NCI-H345 (cell line): ENCODE measurements at regions not wholly inside any gene's neighbourhood (a gene's known extent, or its start where the extent isn't known, plus 50 kb on each side); places are given as distances from the start of the nearest gene placed in this dataset.

Source experiments
- DNase-seq: peaks from one replicate; lab custom pipeline; 2025; lab: John Stamatoyannopoulos, UW

DNA sequence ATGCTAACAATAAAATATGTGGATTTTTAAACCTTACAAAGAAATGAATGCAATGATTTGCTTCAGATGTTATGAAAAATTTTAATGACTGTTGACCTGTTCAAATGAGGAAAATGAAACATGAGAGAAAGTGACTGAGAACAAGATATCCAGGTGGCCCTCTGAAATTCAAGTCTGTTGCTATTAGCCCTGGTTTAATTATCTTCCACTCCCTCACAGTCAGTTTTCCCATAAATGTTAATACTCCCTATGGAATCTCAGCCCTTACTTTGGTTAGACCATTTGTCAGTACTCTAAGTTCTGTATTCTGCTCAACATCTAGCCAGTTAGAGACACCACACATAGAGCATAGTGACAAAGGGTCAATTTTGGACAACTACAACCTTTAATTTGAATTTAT is 327.8 kb downstream of the PDGFC start:
- no peak for DNase-seq

DNA sequence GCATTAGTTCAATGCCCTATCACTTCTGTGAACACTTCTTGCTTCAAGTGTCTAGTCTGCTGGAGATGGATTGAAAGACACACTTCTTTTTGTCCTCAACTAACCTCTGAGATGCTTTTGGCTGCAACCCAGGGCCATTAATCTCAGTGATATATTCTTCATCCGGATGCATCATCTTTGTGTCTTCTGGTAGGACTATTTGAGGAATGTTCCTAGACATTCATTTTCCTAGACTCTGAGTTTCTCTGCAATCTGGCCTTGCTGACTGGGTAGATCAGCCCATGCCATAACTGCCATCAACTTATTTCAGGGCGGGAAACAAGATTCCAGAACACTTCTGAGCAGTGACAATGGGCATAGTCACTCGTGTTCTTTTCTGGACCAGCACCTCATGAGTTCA is 329.4 kb downstream of the PDGFC start:
- no peak for DNase-seq

DNA sequence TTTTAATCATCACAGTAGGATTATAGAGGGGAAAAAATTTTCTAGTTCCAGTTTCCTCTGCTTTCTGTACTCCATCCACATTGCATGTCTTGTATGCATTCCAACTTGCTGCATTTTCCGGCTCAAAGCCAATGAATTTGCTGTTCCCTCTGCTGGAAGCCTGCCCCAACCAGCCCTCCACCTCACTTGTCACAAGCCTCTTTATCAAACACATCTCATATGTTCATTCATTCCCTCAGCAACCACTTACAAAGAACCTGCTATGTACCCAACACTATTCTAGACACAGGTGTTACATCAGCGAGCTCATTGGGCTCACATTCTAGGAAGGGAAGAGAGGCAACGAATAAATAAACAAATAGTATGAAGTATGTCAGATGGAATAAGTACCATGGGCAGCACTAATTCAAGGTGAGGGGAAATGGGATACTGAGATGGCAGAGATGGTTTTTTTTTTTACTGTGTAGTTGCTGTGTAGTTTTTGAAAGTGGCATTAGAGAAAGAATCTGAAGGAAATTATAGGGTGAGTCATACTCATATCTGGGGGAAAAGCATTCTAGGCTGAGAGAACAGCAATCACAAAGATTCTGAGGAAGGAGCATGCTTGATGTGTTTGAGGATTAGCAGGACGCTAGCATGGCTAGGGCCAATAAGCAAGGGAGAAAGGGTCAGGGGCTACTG is 332.5 kb downstream of the PDGFC start:
- DNase-seq, result peak; percentile 78

DNA sequence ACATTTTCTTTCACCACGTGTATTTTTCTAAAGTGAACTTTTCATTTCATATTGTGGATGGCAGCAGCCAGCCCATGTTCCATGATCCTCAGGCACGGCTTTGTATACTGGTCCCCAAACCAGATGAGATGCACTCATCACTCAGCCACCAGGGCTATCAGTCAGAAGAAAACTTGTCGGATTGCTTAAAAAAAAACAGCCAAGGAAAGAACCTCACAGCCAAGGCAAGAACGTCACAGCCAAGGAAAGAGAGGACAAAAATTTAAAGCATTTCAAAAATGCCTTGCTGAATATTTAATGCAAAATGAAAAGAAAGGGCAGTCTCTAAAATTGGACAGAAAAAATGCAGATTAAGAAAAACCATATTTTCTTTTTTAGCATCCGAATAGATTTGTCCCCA is 333.3 kb downstream of the PDGFC start:
- no peak for DNase-seq

DNA sequence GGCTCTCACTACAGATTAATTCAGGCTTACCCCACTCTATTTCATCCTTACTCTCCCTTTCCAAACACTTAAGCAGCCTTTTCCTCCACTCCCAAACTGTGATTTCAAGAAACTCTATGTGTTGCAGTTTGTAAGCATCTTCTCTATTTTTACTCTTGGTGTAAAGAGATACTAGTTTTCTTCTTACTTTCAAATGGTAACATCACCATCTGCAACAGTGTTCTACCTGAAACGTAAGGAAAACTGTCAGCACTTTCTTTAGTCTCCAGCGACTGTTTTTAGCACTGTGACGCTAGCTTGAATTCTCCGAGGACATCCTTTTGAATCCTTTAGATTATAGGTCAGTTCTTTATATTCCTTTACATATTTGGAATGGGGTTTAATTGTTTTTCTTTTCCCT is 335.2 kb downstream of the PDGFC start:
- DNase-seq, result no peak

DNA sequence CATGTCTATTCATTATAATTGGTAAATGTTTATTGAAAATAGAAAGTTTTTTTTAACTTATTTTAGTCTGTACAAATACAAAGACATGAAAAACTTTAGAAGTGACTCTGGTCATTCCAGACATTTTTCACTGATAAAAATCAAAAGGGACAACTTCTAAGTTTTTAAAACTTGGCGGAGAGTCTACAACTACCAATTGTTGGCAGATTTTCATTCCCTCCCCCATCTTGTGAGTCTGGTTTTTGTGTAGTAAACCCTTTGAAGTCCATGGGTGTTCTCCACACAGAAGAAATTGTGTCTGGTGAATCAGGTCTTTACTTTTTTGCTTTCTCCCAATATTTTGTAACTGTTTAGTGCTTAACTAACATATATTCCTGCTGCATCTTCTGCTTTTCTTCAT is 336.5 kb downstream of the PDGFC start:
- DNase-seq, result no peak

DNA sequence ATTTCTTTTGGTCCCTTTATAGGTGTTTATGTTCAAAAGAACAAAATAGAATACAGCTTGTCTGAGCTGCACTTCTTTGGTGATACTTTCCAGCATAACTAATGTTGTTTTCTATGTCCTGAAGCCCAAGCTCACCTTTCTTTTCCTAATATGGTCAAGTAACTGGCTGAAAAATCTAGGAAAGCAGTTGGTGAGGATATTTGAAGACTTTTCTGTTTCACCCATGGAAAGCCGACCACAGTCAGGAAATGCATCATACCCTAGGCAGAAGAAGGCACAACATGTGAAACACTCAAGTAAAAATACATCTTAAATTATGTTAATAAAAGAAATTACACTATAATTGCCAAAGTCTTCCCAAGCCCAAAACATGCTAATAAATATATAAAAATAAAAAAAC is 337.0 kb downstream of the PDGFC start:
- no peak for DNase-seq

DNA sequence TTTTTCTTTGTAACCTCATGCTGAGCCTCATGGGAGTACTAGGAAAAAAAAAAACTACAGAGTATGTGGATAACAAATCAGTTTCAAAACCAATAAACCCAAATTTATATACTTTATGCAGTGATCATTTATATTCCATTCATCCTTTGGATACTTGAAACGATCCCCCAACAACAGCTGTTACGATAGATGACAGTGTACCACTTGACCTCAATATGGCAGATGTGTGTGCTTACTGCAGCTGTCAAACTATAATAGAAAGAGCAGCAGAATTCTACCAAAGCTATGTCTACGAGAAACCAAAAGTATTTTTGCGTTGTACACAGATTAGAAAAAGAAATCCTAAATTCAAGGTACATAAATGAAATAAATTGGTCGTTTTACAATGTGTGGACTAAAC is 337.8 kb downstream of the PDGFC start:
- DNase-seq, result no peak

DNA sequence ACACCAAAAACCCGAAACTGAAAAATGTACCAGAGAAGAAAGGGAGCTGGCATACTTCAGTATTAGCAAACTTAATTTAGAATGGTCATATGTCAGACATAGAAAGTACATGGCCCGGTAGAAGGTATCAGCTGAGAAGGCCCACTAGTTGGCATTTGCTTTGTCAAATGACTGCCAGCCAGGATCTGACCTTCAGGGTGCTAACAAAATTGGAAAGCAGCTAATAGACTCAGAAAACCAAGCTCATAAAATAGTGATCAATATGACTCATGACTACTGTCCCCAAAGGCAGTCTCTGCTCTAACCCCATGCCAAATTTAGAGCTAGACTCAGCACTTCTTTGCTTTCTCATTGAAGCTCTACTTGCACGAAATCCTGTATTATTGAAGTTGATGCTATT is 342.7 kb downstream of the PDGFC start:
- no peak for DNase-seq

DNA sequence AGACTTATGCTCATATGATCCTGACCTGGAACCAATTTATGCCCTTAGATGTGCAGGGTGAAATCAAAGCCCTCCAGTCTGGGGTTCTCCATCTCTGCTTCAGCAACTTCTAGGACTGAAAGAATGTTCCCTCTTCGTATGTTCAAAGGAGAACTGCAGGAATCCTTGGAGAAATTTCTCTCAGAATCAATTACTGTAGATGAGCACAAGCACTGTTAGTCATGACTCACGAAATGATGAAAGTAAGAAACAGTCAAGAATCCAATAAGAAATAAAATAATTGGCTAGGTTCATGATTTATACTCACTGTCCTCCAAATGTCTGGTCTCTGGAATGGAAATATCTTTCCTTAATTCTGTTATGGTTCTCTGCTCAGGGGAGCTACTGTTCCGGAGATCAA is 348.2 kb downstream of the PDGFC start:
- DNase-seq, result no peak

DNA sequence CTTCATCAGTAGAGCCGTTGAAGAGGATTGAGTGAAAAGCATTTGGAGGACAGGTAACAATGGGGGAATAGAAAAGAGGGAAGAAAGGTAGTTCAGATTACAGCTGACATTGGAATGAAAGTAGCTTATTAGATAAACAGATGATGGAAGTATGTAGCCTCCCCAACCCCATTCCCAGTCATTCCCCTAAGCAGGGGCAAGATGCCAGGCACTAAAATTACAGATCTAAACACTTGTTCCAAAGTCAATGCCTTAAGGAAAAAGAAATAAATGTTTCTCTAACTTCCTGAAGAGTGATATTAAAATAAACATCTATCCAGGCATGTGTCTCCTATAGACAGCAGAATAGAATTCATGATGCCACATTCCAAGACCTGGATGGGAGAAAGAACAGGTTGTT is 350.8 kb downstream of the PDGFC start:
- DNase-seq, result no peak

DNA sequence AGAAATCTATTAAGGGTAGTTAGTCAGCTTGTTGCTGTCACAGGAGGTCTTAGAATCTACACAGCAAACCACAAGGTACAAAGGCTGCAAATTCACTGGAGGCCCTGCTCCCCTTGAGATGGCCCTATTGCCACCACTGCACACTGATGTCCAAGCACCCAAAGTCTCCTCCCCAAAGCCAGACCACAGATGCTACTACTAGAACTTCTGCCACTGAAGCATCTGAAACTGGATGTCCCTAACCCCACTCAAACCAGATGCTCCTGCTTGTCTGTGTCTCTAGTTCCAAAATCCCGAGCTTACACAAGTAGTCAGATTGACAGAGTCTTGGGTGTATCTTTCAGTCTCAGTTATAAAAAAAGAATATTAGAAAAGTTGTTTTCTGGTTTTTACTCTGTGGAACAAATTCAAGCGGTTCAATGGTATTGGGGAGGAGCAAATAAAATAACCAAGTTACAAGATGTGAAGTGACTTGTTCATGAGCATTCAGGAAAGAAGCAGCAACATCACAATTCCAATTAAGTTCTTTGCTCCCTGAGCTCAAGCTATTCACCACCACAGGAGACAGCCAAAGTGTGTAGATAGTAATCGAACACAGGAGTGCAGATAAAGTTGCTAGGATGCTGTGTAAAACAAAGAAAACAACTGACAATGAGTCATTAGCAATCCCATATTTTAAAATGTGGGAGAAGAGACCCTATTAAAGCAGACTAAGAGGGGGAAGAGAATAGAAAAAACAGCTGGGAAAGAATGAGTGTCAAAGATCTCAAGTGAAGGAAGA is 352.3 kb downstream of the PDGFC start:
- no peak for DNase-seq

DNA sequence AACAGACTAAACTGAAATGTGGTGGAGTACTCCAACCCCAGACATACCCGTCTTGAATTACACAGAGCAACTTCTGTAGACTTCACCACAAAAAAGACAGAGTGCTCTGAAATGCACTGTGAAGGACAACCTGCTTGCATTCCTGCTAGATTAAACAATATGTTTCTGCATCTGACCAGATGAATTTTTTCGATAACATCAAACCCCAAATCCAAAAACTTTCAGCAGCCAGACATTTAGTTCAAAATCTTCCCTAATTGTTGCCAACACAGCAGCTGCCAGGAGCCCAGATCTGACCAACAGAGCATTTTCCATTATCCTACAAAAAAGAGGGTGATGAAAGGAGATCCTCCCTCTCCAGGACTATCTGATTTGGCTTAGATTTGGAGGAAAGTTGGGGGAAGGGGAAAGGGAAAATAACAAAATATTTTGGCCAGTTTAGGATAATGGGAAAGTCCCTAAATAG is 356.5 kb downstream of the PDGFC start:
- DNase-seq, result no peak

DNA sequence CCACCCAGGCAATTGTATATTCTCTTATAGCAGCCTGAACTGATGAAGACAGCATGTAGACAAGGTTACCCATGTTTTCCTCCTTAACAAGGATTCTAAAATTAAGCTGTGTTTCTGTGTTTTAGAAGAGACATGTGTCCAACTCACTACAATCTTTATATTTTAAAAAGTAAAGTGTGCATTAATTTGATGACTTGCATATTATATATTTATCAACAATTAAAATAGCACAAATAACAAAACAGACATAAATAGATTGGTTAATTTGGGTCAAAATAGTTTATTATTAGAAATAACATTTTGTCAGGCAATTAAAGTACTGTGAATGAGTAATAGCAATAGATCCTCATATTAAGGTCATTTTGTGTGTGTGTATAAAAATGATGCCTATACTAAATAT is 357.1 kb downstream of the PDGFC start:
- DNase-seq, result no peak

DNA sequence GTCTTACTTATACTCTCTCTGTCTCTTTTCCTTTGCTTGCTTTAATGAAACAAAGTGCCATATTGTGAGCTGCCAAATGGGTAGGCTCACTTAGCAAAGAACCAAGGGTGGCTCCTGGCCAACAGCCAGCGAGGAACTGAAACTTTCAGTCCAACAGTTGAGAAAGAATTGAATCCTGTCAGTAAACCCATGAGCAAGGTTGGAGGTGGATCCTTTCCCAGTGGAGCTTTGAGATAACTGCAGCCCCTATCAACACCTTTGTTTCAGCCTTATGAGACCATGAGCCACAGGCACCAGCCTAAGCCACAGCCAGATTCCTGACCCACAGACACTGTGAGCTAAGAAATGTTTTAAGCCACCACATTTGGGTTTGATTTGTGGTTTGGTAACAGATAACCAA is 362.2 kb downstream of the PDGFC start:
- no peak for DNase-seq

DNA sequence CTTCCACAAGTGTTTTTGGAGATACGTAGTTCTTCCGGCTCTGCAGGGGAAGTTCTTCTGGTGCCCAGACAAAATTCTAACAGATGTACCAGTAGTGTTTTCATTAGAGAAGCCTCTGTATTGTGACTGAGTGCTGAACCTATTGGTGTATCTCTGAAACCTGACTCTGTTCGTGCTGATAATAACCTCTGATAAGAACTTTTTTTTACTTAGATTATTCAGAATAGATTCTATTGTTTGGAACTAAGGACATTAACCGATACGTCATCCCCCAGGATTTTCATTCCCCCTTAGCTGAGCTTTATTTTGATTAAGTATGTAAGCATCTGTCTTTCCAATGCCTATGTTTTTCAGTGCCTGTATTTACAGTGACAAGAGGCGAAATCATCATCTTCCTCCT is 362.9 kb downstream of the PDGFC start:
- DNase-seq, result no peak

DNA sequence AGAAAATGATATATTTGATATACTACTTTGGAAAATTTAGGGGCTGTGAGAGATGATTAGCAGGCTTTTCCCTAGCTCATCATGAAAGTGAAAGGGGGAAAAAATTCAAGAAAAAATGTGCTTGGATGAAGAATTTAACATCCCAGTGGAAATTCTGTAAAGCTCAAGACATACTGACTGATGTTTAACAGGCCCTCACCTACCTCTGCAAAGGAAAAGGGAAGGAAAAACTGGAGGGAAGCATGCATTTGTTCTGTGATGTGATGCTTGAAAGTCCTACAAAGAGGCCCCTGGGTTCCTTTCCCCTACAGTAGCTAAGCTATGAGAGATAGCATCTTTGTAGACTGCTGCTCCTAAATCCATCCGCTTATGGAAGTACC is 364.1 kb downstream of the PDGFC start:
- no peak for DNase-seq

DNA sequence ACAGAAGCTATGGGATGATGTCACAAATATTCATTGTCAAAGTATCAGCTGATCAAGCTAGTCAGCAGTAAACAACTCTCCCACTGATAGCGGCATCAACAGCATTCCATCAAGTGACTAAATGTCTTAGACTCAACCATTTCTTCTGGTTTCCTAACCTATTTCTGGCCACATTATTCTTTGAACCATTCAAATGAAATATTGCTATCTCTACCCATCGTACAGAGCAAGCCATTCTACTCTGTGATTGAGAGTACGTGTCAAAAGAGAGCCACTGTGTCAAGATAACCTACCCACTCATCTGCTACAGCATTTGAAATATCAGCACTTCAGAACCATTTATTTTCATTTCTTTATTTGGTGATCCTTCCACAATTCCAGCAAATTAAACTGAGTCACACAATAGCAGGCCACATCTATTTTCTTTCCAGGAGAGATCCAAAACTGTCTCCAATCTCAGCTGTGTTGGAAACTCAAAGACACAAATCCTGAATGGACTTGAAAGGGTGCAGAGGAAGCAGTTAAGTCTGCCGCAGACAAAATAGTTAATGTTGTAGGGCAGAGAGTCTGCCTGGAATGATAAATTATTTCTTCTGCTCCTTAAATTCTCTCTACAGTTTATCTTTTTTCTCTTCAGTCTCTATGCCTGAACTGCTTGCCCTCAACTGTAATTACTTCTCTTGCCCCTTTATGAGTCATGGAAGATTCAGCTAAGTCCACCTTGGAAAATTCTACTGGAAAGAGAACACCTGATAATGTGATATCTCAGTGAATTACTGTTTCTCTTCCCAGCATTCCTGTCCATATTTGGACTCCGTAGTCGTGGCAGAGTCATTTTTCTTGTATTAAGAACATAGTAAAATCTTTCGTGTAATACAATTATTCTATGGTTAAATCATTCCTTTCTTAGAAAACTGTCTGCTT is 364.8 kb downstream of the PDGFC start:
- no peak for DNase-seq

DNA sequence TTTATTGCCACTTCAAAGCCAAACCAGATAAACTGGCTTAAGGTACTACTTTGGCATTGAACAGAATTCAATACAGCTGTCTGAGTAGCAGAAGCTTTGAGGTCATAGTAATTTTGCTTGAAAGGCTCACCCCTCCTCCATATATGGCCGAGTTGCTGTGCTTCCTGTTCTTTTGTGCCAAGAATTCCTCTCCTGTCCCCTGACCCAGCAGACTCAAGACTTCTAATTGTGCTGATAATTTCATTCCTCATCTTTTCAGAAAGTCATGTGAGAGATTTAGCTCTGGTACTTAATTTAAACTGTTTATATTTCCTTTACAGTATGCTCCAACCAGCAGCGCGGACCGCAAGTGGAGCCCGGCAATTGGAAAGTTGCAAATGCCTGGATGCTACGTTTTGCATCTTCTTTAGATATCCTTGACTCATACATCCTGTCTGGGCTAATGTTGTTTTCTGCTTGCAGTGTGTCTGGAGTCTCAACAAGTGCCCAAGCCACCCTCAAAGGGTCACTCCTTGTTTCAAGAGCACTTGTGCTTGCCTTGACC is 373.4 kb downstream of the PDGFC start:
- DNase-seq, result peak; percentile 2

DNA sequence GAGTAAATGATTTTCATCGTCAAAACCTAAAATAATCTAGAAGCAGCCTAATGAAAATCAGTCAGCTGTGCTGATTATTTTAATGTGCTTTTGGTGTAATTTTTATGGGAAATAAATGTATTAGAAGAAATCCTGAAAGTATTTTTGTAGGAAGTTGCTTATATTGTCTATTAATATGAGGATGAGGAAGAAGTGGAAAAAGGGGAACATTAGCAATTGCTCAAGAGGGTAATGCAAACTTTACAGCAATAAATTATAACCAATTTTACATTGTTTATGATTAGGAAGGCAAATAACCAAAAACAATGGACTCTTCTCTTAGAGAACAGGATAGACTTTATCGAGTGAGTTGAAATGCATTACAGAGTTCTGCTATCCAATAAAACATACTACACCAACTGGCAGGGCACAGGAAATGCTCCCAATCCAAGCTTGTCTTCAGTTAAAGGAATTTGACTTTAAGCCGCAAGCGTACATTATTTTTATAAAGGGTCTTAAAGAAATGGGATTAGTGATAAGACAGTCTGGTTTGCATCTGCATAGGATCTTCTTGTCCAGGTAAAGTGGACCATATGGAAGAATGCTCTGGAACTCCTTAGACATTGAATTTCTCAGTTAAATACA is 374.8 kb downstream of the PDGFC start:
- DNase-seq, result no peak

DNA sequence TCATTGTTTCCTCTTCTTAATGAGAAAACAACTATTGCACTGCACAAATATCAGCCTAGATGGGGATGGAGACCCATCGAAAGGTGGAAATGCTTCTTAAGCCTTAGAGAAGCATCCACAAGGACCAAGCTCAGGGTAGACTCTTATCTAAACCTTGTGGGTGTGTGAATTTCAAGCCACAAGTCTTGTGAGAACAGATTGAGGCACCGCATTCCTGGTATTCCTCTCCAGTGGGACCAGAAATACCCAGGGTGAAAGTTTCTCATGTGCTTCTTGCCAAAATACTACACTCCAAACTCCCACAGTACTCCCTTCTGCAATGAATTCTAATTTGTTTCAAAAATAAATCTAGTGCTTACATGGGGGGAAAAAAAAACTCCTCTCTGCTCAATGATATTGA is 375.6 kb downstream of the PDGFC start:
- DNase-seq, result no peak

DNA sequence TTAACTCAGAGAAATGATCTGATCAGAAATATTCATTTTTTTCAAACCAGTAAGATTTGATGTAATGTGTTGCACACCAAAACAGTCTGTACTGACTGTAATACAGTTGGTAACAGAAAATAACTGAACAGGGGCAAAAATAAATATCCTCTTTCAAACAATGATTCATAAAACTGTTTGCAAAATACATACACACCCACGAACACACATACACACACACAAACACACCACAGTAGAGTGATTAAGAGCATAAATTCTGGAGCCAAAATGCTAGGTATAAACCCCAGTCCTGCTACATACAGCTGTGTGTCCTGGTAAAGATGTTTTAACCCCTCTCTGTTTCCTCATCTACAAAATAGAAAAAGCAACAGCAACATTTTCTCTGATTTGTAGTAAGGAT is 376.6 kb downstream of the PDGFC start:
- DNase-seq, result no peak
